ENCODE measurements at regions not wholly inside any gene's neighbourhood (a gene's known extent, or its start where the extent isn't known, plus 50 kb on each side); places are given as distances from the start of the nearest gene placed in this dataset.

DNA sequence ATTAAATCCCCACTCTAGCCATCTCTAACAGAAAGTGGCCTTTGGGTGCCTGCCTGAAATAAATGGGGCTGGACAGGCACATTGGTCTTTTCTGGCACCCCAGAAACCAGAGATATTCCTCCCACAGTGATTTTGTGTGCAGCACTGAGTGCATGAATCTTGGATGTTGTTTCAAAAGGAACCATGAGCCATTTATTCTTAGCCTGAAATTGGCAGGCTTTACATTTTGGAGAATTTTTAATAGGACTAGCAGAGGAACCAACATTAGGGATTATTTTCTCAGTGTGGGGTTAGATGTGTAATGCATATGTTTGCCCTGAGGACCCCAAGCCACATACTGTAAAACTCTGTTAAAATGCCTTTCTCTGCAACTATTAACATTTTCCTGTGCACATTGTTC, 451.3 kb downstream of the NFIB start:
- H3K9ac ChIP-seq (ENCODE audit: low read length in 3 of 3) = no peak overlapping the region
- no peak for FAIRE-seq

DNA sequence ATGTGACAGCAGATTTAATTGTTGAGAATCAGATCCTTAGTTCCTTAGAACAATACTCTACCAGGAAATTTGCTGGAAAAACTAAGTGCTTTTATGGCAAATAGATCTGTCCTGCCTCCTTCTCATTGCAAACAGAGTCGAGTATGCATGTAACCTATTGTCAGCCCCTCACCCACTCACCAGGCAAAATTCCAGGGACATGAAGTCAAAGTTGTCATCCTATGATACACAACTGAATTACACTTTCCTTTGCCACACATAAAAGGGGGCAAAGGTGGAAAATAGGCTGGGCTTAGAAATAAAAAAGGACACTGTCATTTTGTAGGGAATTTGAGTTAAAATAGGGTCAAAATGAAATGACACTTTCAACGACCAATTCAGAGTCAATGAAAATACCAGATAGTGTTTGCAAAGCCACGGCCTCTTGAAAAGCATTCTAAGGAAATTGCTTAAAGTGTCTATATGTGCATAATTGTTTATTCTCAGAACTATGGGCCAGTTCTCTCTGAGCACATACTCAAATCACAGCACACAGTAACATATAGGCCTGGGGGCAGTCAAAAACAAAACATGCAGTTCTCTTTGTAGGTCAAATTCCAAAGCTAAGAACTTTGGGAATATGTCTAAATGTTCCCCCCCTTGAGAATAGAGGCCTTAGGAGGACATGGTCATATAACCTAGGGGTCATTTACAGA, 452.8 kb downstream of the NFIB start:
- no peaks in the 10 kb centered on the region for H3K27me3 ChIP-seq (ENCODE audit: control insufficient read depth, insufficient read depth, low read length)
- H3K4me3 ChIP-seq (ENCODE audit: low read length in 3 of 3) = no peak overlapping the region
- intact Hi-C loops (cut with DNase I) = no loop called here
- FAIRE-seq (no peak), DNase-seq (peak in 1 of 5 donors; percentile 25)
- H3K9me3 ChIP-seq (ENCODE audit: control insufficient read depth in 2 of 3, insufficient read depth in 1 of 3, low read length in 3 of 3) = no peaks in the 10 kb centered on the region
- no peaks in the 10 kb centered on the region for H3K4me1 ChIP-seq (ENCODE audit: control insufficient read depth in 2 of 3, insufficient read depth in 2 of 3, low read depth in 1 of 3, low read length in 3 of 3)
- TF ChIP-seq, protein P1, sequence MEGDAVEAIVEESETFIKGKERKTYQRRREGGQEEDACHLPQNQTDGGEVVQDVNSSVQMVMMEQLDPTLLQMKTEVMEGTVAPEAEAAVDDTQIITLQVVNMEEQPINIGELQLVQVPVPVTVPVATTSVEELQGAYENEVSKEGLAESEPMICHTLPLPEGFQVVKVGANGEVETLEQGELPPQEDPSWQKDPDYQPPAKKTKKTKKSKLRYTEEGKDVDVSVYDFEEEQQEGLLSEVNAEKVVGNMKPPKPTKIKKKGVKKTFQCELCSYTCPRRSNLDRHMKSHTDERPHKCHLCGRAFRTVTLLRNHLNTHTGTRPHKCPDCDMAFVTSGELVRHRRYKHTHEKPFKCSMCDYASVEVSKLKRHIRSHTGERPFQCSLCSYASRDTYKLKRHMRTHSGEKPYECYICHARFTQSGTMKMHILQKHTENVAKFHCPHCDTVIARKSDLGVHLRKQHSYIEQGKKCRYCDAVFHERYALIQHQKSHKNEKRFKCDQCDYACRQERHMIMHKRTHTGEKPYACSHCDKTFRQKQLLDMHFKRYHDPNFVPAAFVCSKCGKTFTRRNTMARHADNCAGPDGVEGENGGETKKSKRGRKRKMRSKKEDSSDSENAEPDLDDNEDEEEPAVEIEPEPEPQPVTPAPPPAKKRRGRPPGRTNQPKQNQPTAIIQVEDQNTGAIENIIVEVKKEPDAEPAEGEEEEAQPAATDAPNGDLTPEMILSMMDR (IDR thresholded peaks at IDR 0.05; ENCODE audit: borderline replicate concordance, extremely low read depth, insufficient read depth) = no peak
- no peak overlapping the region for H3K27ac ChIP-seq (ENCODE audit: low read depth in 2 of 2, low read length in 2 of 2)
- no peaks in the 10 kb centered on the region for H3K36me3 ChIP-seq (ENCODE audit: control insufficient read depth in 2 of 3, insufficient read depth in 3 of 3, low read length in 3 of 3)
- no peak overlapping the region for H3K9ac ChIP-seq (ENCODE audit: low read length in 3 of 3)

More for the DNA sequence above, 451.3 kb downstream of the NFIB start:
- Histone ChIP-seq H3K27ac (ENCODE audit: low read depth in 2 of 2, low read length in 2 of 2) (no peak overlapping the region), H3K4me1 (ENCODE audit: control insufficient read depth in 2 of 3, insufficient read depth in 2 of 3, low read depth in 1 of 3, low read length in 3 of 3) (no peaks in the 10 kb centered on the region), H3K4me3 (ENCODE audit: low read length in 3 of 3) (no peak overlapping the region), H3K36me3 (ENCODE audit: control insufficient read depth in 2 of 3, insufficient read depth in 3 of 3, low read length in 3 of 3) (no peaks in the 10 kb centered on the region), H3K9me3 (ENCODE audit: control insufficient read depth in 2 of 3, insufficient read depth in 1 of 3, low read length in 3 of 3) (no peaks in the 10 kb centered on the region), H3K27me3 (ENCODE audit: control insufficient read depth, insufficient read depth, low read length) (no peaks in the 10 kb centered on the region)
- intact Hi-C loops (cut with DNase I) = no loop called here
- no peak for DNase-seq
- TF ChIP-seq, protein P1 (IDR thresholded peaks at IDR 0.05; ENCODE audit: borderline replicate concordance, extremely low read depth, insufficient read depth) = no peak

DNA sequence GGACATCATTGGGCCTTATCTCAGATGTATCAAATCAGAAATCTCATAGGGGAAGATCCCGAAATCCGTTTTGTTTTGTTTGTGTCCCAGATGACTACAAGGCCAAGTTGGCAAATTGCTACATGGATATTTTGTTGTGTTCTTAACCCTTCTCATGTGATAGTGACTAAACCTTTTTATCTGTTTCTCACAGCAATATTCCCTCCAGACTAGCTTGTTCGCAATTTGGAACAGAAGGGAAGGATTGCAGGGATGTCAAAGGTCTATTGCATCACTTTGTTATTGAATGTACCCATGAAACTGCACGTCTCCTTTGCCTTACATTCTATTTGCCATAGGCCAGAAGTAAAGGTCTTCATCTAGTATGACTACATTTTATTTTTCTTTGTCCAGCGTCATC, 453.9 kb downstream of the NFIB start:
- no peaks in the 10 kb centered on the region for H3K27me3 ChIP-seq (ENCODE audit: control insufficient read depth, insufficient read depth, low read length)
- no peaks in the 10 kb centered on the region for H3K9me3 ChIP-seq (ENCODE audit: control insufficient read depth in 2 of 3, insufficient read depth in 1 of 3, low read length in 3 of 3)
- H3K9ac ChIP-seq (ENCODE audit: low read length in 3 of 3) = no peak overlapping the region
- no peak for DNase-seq
- H3K36me3 ChIP-seq (ENCODE audit: control insufficient read depth in 2 of 3, insufficient read depth in 3 of 3, low read length in 3 of 3) = no peaks in the 10 kb centered on the region
- TF ChIP-seq, protein P1 (IDR thresholded peaks at IDR 0.05; ENCODE audit: borderline replicate concordance, extremely low read depth, insufficient read depth) = no peak
- no peak overlapping the region for H3K4me3 ChIP-seq (ENCODE audit: low read length in 3 of 3)
- H3K27ac ChIP-seq (ENCODE audit: low read depth in 2 of 2, low read length in 2 of 2) = no peak overlapping the region
- no peak for FAIRE-seq
- no peaks in the 10 kb centered on the region for H3K4me1 ChIP-seq (ENCODE audit: control insufficient read depth in 2 of 3, insufficient read depth in 2 of 3, low read depth in 1 of 3, low read length in 3 of 3)
- intact Hi-C loops (cut with DNase I) = no loop called here

DNA sequence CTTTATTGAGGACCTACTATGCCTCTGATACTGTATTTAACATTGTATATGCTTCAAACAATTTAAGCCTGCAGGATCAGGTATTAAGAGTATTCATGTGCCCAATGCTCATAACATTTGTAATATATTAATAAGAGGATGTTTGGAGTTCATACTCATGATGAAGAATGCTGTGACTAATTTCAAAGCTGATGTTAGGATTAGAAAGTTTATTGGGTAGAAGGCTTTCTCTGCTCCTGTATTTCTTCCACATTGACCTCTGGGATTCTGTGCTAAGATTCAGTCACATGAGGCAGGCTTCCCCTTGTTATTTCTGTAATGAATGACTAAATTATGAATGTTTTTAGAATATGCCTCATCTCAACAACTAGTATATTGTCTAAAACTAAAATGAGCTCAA, 456.4 kb downstream of the NFIB start:
- TF ChIP-seq, protein P1 (IDR thresholded peaks at IDR 0.05; ENCODE audit: borderline replicate concordance, extremely low read depth, insufficient read depth) = no peak

More for the DNA sequence above, 456.4 kb downstream of the NFIB start:
- H3K36me3 ChIP-seq (ENCODE audit: control insufficient read depth in 2 of 3, insufficient read depth in 3 of 3, low read length in 3 of 3) = no peaks in the 10 kb centered on the region
- no peak for DNase-seq
- no peak overlapping the region for H3K27ac ChIP-seq (ENCODE audit: low read depth in 2 of 2, low read length in 2 of 2)
- H3K9me3 ChIP-seq (ENCODE audit: control insufficient read depth in 2 of 3, insufficient read depth in 1 of 3, low read length in 3 of 3) = no peaks in the 10 kb centered on the region
- FAIRE-seq = no peak
- no peak overlapping the region for H3K4me3 ChIP-seq (ENCODE audit: low read length in 3 of 3)
- H3K4me1 ChIP-seq (ENCODE audit: control insufficient read depth in 2 of 3, insufficient read depth in 2 of 3, low read depth in 1 of 3, low read length in 3 of 3) = no peaks in the 10 kb centered on the region
- intact Hi-C loops (cut with DNase I) = no loop called here
- no peaks in the 10 kb centered on the region for H3K27me3 ChIP-seq (ENCODE audit: control insufficient read depth, insufficient read depth, low read length)
- no peak overlapping the region for H3K9ac ChIP-seq (ENCODE audit: low read length in 3 of 3)

Measured in kidney (tissue), 13 donors.